Activated CD4-positive, alpha-beta T cell treated with anti-CD3 and anti-CD28 coated beads, Interleukin-2, amount 10 ng/mL, durations not matched to agents 24 days and 14 days (primary cell): ENCODE measurements at regions not wholly inside any gene's neighbourhood (a gene's known extent, or its start where the extent isn't known, plus 50 kb on each side); places are given as distances from the start of the nearest gene placed in this dataset.
"Not testable (repeated sequence)": the region's sequence is repeated elsewhere in the genome, so short reads cannot be mapped to it uniquely, and the experiment has no call there.

Experiments
- DNase-seq: peaks from one replicate; pipeline ENCODE4 v3.0.0; 2022
- H3K27ac Mint-ChIP-seq: one replicate; pipeline ENCODE4 v1.8.0; 2022; ENCODE audit warnings: mild to moderate bottlenecking, mixed read lengths
- H3K27me3 Mint-ChIP-seq: one replicate; pipeline ENCODE4 v1.8.0; 2022; ENCODE audit warnings: mixed read lengths
- H3K36me3 Mint-ChIP-seq: one replicate; pipeline ENCODE4 v1.8.0; 2022; ENCODE audit warnings: low read depth, mild to moderate bottlenecking, mixed read lengths
- H3K4me1 Mint-ChIP-seq: one replicate; pipeline ENCODE4 v1.8.0; 2021; ENCODE audit warnings: mixed read lengths
- H3K4me3 Mint-ChIP-seq: one replicate; pipeline ENCODE4 v1.8.0; 2022; ENCODE audit warnings: mild to moderate bottlenecking, moderate library complexity, mixed read lengths
- H3K9me3 Mint-ChIP-seq: one replicate; pipeline ENCODE4 v1.8.0; 2021; ENCODE audit warnings: mixed read lengths
- intact Hi-C: fragments of 100-400 bp; cut with micrococcal nuclease; formaldehyde crosslinking; loops from one replicate; pipeline ENCODE4 v1.15.1; 2023

GRCh38 chr5:174491265-174491664 lies 233.1 kb upstream of the MSX2 start:
- no peak overlapping the region for H3K27ac Mint-ChIP-seq
- no peaks in the 10 kb centered on the region for H3K4me1 Mint-ChIP-seq
- intact Hi-C loops: no loop called here
- peaks cover 3% of the 10 kb centered on the region for H3K9me3 Mint-ChIP-seq
- DNase-seq: no peak
- H3K4me3 Mint-ChIP-seq: no peak overlapping the region
- H3K36me3 Mint-ChIP-seq: no peaks in the 10 kb centered on the region
- no peaks in the 10 kb centered on the region for H3K27me3 Mint-ChIP-seq

DNA sequence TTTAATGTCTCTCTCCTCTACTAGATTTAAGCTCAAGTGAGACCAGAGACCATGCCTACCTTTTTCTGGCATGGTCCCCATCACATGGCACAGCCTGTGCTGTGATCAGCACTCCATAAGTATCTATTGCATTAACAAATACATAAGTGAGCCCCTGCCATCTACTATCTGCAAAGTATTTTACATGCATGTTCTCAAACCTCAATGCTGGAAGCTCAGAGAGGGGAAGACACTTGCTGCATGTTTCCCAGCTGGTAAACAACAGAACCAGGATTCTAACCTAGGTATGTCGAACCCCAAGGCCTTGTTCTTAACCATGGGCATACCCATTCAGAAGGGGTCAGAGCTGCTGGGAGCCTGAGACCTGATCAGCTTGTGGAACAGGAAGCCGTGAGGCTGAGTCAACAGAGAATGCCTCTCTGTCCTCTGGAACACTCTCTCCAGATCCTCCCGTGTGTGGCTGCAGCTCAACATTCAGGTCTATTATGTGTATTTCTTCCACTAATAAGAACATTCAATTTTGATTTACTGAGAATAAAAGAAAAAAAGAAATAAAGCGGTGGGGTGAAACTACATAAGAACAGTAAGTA lies 232.5 kb upstream of the MSX2 start:
- H3K27me3 Mint-ChIP-seq: no peaks in the 10 kb centered on the region
- H3K36me3 Mint-ChIP-seq: no peaks in the 10 kb centered on the region
- DNase-seq: no peak
- no peaks in the 10 kb centered on the region for H3K4me1 Mint-ChIP-seq
- no peak overlapping the region for H3K27ac Mint-ChIP-seq
- H3K4me3 Mint-ChIP-seq: no peak overlapping the region
- intact Hi-C loops: no loop called here
- H3K9me3 Mint-ChIP-seq: peaks cover 3% of the 10 kb centered on the region

DNA sequence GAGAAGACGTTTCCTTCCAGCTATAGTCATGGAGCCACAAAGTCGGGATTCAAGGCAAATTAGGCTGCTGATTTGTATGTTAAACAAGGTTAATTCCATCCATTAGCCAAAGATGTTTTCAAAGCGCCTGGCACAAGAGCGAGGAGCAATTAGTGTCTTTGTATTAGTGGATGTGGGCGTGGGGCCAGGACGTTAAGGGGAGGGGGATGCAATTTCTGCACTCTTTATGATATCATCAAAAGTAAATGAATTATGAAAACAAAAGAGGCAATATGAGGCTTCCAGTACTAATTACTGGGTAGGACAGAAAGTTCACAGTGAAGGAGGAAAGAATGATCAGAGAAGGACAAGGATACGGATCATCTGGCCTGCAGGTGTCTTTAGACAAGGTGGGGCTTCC lies 230.9 kb upstream of the MSX2 start:
- intact Hi-C loops: no loop called here
- no peak overlapping the region for H3K4me3 Mint-ChIP-seq
- H3K4me1 Mint-ChIP-seq: no peaks in the 10 kb centered on the region
- no peak overlapping the region for H3K27ac Mint-ChIP-seq
- DNase-seq: no peak
- H3K36me3 Mint-ChIP-seq: no peaks in the 10 kb centered on the region
- no peaks in the 10 kb centered on the region for H3K27me3 Mint-ChIP-seq
- peaks cover 7% of the 10 kb centered on the region for H3K9me3 Mint-ChIP-seq

- H3K4me3 Mint-ChIP-seq, H3K36me3 Mint-ChIP-seq, DNase-seq, H3K27me3 Mint-ChIP-seq, intact Hi-C loops, H3K27ac Mint-ChIP-seq, H3K9me3 Mint-ChIP-seq, H3K4me1 Mint-ChIP-seq: not testable (repeated sequence)
These were observed 226.4 kb upstream of the MSX2 start for GRCh38 chr5:174497939-174498338.

- H3K36me3 Mint-ChIP-seq, H3K4me3 Mint-ChIP-seq, intact Hi-C loops, DNase-seq, H3K4me1 Mint-ChIP-seq, H3K9me3 Mint-ChIP-seq, H3K27me3 Mint-ChIP-seq, H3K27ac Mint-ChIP-seq: not testable (repeated sequence)
These were observed 225.8 kb upstream of the MSX2 start for GRCh38 chr5:174498575-174498974.

GRCh38 chr5:174500636-174501035 lies 223.7 kb upstream of the MSX2 start:
- peaks cover 4% of the 10 kb centered on the region for H3K9me3 Mint-ChIP-seq
- no peak overlapping the region for H3K4me3 Mint-ChIP-seq
- intact Hi-C loops: no loop called here
- H3K27ac Mint-ChIP-seq: no peak overlapping the region
- no peaks in the 10 kb centered on the region for H3K27me3 Mint-ChIP-seq
- no peaks in the 10 kb centered on the region for H3K4me1 Mint-ChIP-seq
- no peaks in the 10 kb centered on the region for H3K36me3 Mint-ChIP-seq
- no peak for DNase-seq

GRCh38 chr5:174501461-174502069 lies 222.8 kb upstream of the MSX2 start:
- Mint-ChIP-seq H3K36me3 (no peaks in the 10 kb centered on the region), H3K27me3 (no peaks in the 10 kb centered on the region), H3K4me3 (no peak overlapping the region), H3K9me3 (peaks cover 4% of the 10 kb centered on the region), H3K27ac (no peak overlapping the region), H3K4me1 (no peaks in the 10 kb centered on the region)
- no peak for DNase-seq
- intact Hi-C loops: no loop called here

- Mint-ChIP-seq H3K4me1 (no peaks in the 10 kb centered on the region), H3K27ac (no peak overlapping the region), H3K4me3 (no peak overlapping the region), H3K9me3 (peaks cover 1% of the 10 kb centered on the region), H3K27me3 (no peaks in the 10 kb centered on the region), H3K36me3 (no peaks in the 10 kb centered on the region)
- DNase-seq: no peak
- intact Hi-C loops: no loop called here
These were observed 221.3 kb upstream of the MSX2 start for GRCh38 chr5:174503086-174503460.

DNA sequence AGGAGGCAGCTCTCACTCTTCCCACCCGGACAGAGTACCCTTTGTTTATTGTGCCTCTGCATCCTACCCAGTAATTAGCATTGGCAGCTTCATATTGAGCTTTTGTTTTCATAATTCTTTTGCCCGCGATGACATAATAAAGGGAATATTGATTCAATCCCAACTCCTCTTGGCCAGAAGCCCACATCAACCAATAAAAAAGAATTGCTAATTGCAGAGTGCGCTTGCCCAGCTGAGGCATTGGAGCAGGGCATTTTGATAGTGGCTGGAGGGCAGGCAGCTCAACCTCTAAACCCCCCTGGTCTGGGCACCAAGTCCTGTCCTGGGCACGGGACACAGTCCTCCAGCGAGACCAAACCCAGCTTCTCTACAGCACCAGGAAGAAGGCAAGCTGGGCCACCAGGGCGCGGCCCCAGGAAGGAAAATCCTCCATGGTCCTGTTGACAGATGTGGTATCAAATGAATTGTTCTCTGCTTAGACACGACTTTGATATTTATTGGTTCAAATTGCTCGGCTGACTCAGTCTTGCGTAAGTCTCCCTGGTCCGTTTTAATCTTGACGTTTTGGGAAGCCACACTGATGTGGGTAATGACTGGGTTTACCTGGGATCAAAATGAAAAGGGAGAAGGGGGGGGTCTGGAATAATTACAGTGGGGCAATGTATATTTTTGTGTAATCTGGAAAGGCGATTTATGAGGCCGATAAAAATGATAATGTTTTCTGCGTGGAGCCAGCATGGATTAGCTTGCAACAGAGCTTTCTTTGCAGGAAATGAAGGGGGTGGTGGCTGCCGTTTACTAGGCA lies 220.7 kb upstream of the MSX2 start:
- Mint-ChIP-seq H3K27me3 (no peaks in the 10 kb centered on the region), H3K36me3 (no peaks in the 10 kb centered on the region), H3K4me1 (no peaks in the 10 kb centered on the region), H3K4me3 (no peak overlapping the region), H3K9me3 (no peaks in the 10 kb centered on the region), H3K27ac (no peak overlapping the region)
- DNase-seq: no peak
- intact Hi-C loops: no loop called here

GRCh38 chr5:174504266-174504726 lies 220.1 kb upstream of the MSX2 start:
- Mint-ChIP-seq H3K9me3 (no peaks in the 10 kb centered on the region), H3K36me3 (no peaks in the 10 kb centered on the region), H3K27ac (no peak overlapping the region), H3K27me3 (no peaks in the 10 kb centered on the region), H3K4me1 (no peaks in the 10 kb centered on the region), H3K4me3 (no peak overlapping the region)
- intact Hi-C loops: no loop called here
- no peak for DNase-seq

DNA sequence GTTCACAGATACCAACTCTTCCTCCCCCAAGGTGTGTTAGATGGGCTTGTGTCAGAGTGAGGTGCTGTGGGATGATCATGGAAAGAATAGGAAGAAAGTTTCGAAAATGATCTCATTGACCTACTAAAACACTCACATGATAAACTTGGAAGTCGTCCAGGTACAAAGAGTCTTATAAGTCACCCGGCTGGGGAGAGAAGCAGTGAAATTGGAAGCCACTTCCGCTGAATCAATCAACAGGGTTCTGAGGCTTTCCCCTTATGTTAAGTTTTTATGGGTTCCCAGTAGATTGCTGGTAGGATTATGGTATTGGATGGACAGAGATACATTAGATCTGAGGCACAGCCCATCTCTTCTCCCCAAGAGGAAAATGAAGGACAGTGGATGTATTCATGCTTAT lies 218.8 kb upstream of the MSX2 start:
- no peak overlapping the region for H3K4me3 Mint-ChIP-seq
- no peaks in the 10 kb centered on the region for H3K4me1 Mint-ChIP-seq
- H3K27me3 Mint-ChIP-seq: no peaks in the 10 kb centered on the region
- no peak for DNase-seq
- no peak overlapping the region for H3K27ac Mint-ChIP-seq
- H3K9me3 Mint-ChIP-seq: no peaks in the 10 kb centered on the region
- no peaks in the 10 kb centered on the region for H3K36me3 Mint-ChIP-seq
- intact Hi-C loops: no loop called here

- H3K4me1 Mint-ChIP-seq, H3K9me3 Mint-ChIP-seq, H3K36me3 Mint-ChIP-seq, DNase-seq, intact Hi-C loops, H3K27me3 Mint-ChIP-seq, H3K4me3 Mint-ChIP-seq, H3K27ac Mint-ChIP-seq: not testable (repeated sequence)
These were observed 213.5 kb upstream of the MSX2 start for GRCh38 chr5:174510782-174511453.

- DNase-seq: no peak
- Mint-ChIP-seq H3K4me3 (no peak overlapping the region), H3K4me1 (no peaks in the 10 kb centered on the region), H3K27me3 (no peaks in the 10 kb centered on the region), H3K9me3 (no peaks in the 10 kb centered on the region), H3K27ac (no peak overlapping the region), H3K36me3 (no peaks in the 10 kb centered on the region)
- intact Hi-C loops: no loop called here
These were observed 212.6 kb upstream of the MSX2 start for GRCh38 chr5:174511714-174512253.

DNA sequence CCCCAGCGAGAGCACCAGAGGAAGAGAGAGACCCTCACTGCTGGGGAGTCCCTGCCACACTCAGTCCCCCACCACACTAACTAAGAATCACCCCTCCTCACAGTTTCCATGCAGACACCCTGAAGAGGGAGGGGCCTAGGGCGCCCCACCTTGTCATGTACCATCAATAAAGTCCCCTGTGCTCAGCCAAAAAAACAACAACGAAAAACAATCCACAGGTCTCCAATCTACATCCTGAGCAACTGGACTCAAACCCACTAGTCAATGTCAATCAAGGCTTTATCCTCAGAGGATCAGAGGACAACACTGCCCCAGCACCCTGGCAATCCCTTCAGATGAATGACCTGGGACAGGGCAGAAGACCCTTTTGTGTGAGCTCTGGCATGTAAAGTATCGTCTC lies 210.1 kb upstream of the MSX2 start:
- Mint-ChIP-seq H3K27ac (no peak overlapping the region), H3K27me3 (no peaks in the 10 kb centered on the region), H3K36me3 (no peaks in the 10 kb centered on the region), H3K4me3 (no peak overlapping the region), H3K4me1 (no peaks in the 10 kb centered on the region), H3K9me3 (no peaks in the 10 kb centered on the region)
- no peak for DNase-seq
- intact Hi-C loops: no loop called here
